Right atrium auricular region (tissue), 2 donors: ENCODE measurements at regions not wholly inside any gene's neighbourhood (a gene's known extent, or its start where the extent isn't known, plus 50 kb on each side); places are given as distances from the start of the nearest gene placed in this dataset.

ENCODE experiments used
- DNase-seq: peaks from one replicate; pipeline ENCODE4 v3.0.0-alpha.2; 2019; ENCODE audit warnings: low spot score
- H3K27ac ChIP-seq, 2 donors: fragments of 200-600 bp; sonication (generic); 1 replicate in 1 of 2; 2 replicates in 1 of 2; pipeline ENCODE4 v1.5.1; 2016 to 2019
- H3K27me3 ChIP-seq, 2 donors: fragments of 200-600 bp; sonication (generic); one replicate each; pipeline versions ENCODE4 v1.5.1 to v1.6.0; 2017 to 2019
- H3K36me3 ChIP-seq: fragments of 200-600 bp; sonication (generic); one replicate; pipeline ENCODE4 v1.5.1; 2016
- H3K4me1 ChIP-seq, 2 donors: fragments of 200-600 bp; sonication (generic); one replicate each; pipeline versions ENCODE4 v1.5.1 to v1.6.0; 2017 to 2019
- H3K4me3 ChIP-seq, 2 donors: fragments of 200-600 bp; sonication (generic); 1 replicate in 1 of 2; 2 replicates in 1 of 2; pipeline ENCODE4 v1.5.1; 2017 to 2019; ENCODE audit warnings: mild to moderate bottlenecking in 1 of 2, moderate library complexity in 1 of 2
- H3K9me3 ChIP-seq, 2 donors: fragments of 200-600 bp; sonication (generic); one replicate each; pipeline ENCODE4 v1.5.1; 2019
- CTCF ChIP-seq, 2 donors: fragments of 200-600 bp; sonication (generic); IDR thresholded peaks; one replicate each; pipeline ENCODE4 v1.5.1; 2019; ENCODE audit warnings: antibody characterized with exemption in 2 of 2

- no peaks in the 10 kb centered on the region for H3K9me3 ChIP-seq
- no peaks in the 10 kb centered on the region for H3K27me3 ChIP-seq
- H3K4me1 ChIP-seq: no peaks in the 10 kb centered on the region
- DNase-seq: no peak
- no peak for TF ChIP-seq CTCF (IDR thresholded peaks at IDR 0.05)
- no peak overlapping the region for H3K27ac ChIP-seq
- H3K36me3 ChIP-seq: no peaks in the 10 kb centered on the region
- H3K4me3 ChIP-seq: no peak overlapping the region
These were observed 934.6 kb downstream of the PCDH17 start for GRCh38 chr13:58566176-58566575.

- H3K4me3 ChIP-seq: no peak overlapping the region
- no peak overlapping the region for H3K27ac ChIP-seq
- no peaks in the 10 kb centered on the region for H3K36me3 ChIP-seq
- no peak for TF ChIP-seq CTCF (IDR thresholded peaks at IDR 0.05)
- no peak for DNase-seq
- peaks cover 0 to 15% of the 10 kb centered on the region in 2 donors for H3K9me3 ChIP-seq
- H3K4me1 ChIP-seq: no peaks in the 10 kb centered on the region
- H3K27me3 ChIP-seq: no peaks in the 10 kb centered on the region
These were observed 942.2 kb downstream of the PCDH17 start for GRCh38 chr13:58573743-58574142.

- no peaks in the 10 kb centered on the region for H3K4me1 ChIP-seq
- no peaks in the 10 kb centered on the region for H3K36me3 ChIP-seq
- DNase-seq: no peak
- H3K4me3 ChIP-seq: no peak overlapping the region
- H3K27me3 ChIP-seq: no peaks in the 10 kb centered on the region
- peaks cover 0 to 15% of the 10 kb centered on the region in 2 donors for H3K9me3 ChIP-seq
- no peak overlapping the region for H3K27ac ChIP-seq
- TF ChIP-seq CTCF (IDR thresholded peaks at IDR 0.05): no peak
These were observed 943.2 kb downstream of the PCDH17 start for GRCh38 chr13:58574791-58575190.

GRCh38 chr13:58579468-58579867, 947.9 kb downstream of the PCDH17 start:
- Histone ChIP-seq H3K4me3 (no peak overlapping the region), H3K27ac (no peak overlapping the region), H3K4me1 (no peaks in the 10 kb centered on the region), H3K9me3 (peaks cover 0 to 10% of the 10 kb centered on the region in 2 donors), H3K27me3 (no peaks in the 10 kb centered on the region), H3K36me3 (no peaks in the 10 kb centered on the region)
- no peak for TF ChIP-seq CTCF (IDR thresholded peaks at IDR 0.05)
- DNase-seq: no peak

- DNase-seq: no peak
- Histone ChIP-seq H3K27ac (no peak overlapping the region), H3K4me1 (no peaks in the 10 kb centered on the region), H3K27me3 (no peaks in the 10 kb centered on the region), H3K4me3 (no peak overlapping the region), H3K9me3 (no peaks in the 10 kb centered on the region), H3K36me3 (no peaks in the 10 kb centered on the region)
- no peak for TF ChIP-seq CTCF (IDR thresholded peaks at IDR 0.05)
These were observed 952.4 kb downstream of the PCDH17 start for GRCh38 chr13:58583966-58584365.

- DNase-seq: no peak
- Histone ChIP-seq H3K27me3 (no peaks in the 10 kb centered on the region), H3K36me3 (no peaks in the 10 kb centered on the region), H3K4me3 (no peak overlapping the region), H3K27ac (no peak overlapping the region), H3K9me3 (no peaks in the 10 kb centered on the region), H3K4me1 (no peaks in the 10 kb centered on the region)
- TF ChIP-seq CTCF (IDR thresholded peaks at IDR 0.05): no peak
These were observed 953.1 kb downstream of the PCDH17 start for GRCh38 chr13:58584610-58585009.
